Neural cell (in vitro differentiated cells): ENCODE measurements at regions not wholly inside any gene's neighbourhood (a gene's known extent, or its start where the extent isn't known, plus 50 kb on each side); places are given as distances from the start of the nearest gene placed in this dataset.
"Not testable (repeated sequence)": the region's sequence is repeated elsewhere in the genome, so short reads cannot be mapped to it uniquely, and the experiment has no call there.

Experiments used
- H2AFZ ChIP-seq: fragments of 200-600, 300-800 bp; sonication (generic), shearing (Covaris generic); 2 replicates; pipeline ENCODE4 v1.6.0; 2014; ENCODE audit warnings: low read depth, mild to moderate bottlenecking, antibody characterized with exemption, low read length, moderate library complexity
- H3F3A ChIP-seq: fragments of 200-600 bp; shearing (Covaris generic); 2 replicates; pipeline ENCODE4 v1.6.1; 2016; ENCODE audit warnings: mild to moderate bottlenecking, moderate library complexity, mixed read lengths, antibody characterized with exemption, low read length; ENCODE audit not compliant: insufficient read depth, poor library complexity, severe bottlenecking
- H3K27ac ChIP-seq: fragments of 200-600, 300-800 bp; sonication (generic), shearing (Covaris generic); 2 replicates; pipeline ENCODE4 v1.5.1; 2014; ENCODE audit warnings: mild to moderate bottlenecking, low read length, moderate library complexity
- H3K27me3 ChIP-seq: fragments of 300-800, 200-600 bp; sonication (generic), shearing (Covaris generic); 2 replicates; pipeline ENCODE4 v1.6.0; 2014; ENCODE audit warnings: mild to moderate bottlenecking, low read depth, low read length, moderate library complexity; ENCODE audit not compliant: insufficient read depth
- H3K36me3 ChIP-seq: fragments of 300-800, 200-600 bp; sonication (generic), shearing (Covaris generic); 2 replicates; pipeline ENCODE4 v1.5.1; 2014; ENCODE audit warnings: mild to moderate bottlenecking, antibody characterized with exemption, low read length, moderate library complexity; ENCODE audit not compliant: insufficient read depth
- H3K4me2 ChIP-seq: fragments of 300-800, 200-600 bp; sonication (generic), shearing (Covaris generic); 2 replicates; pipeline ENCODE4 v1.6.0; 2014; ENCODE audit warnings: mild to moderate bottlenecking, low read length
- H3K4me3 ChIP-seq: fragments of 300-800, 200-600 bp; sonication (generic), shearing (Covaris generic); 2 replicates; pipeline ENCODE4 v1.5.1; 2014; ENCODE audit warnings: mild to moderate bottlenecking, low read length, moderate library complexity
- H3K79me2 ChIP-seq: fragments of 200-600 bp; shearing (Covaris generic); replicated peaks from 2 replicates; pipeline ENCODE4 v1.6.0; 2014; ENCODE audit warnings: mild to moderate bottlenecking, low read length, moderate library complexity; ENCODE audit not compliant: insufficient read depth
- H3K9ac ChIP-seq: fragments of 300-800, 200-600 bp; sonication (generic), shearing (Covaris generic); 2 replicates; pipeline ENCODE4 v1.6.1; 2016; ENCODE audit warnings: mild to moderate bottlenecking, low read length, mixed read lengths
- H3K9me2 ChIP-seq: fragments of 200-600 bp; shearing (Covaris generic); 2 replicates; pipeline ENCODE4 v1.6.1; 2016; ENCODE audit warnings: mild to moderate bottlenecking, low read length, mixed read lengths; ENCODE audit not compliant: insufficient read depth
- H3K9me3 ChIP-seq: fragments of 200-600, 300-800 bp; sonication (generic), shearing (Covaris generic); 2 replicates; pipeline ENCODE4 v1.6.1; 2016; ENCODE audit warnings: mild to moderate bottlenecking, mixed run types, low read length, moderate library complexity, mixed read lengths
- H4K20me1 ChIP-seq: fragments of 200-600 bp; shearing (Covaris generic); 2 replicates; pipeline ENCODE4 v1.6.1; 2016; ENCODE audit warnings: mild to moderate bottlenecking, mixed run types; ENCODE audit not compliant: insufficient read depth
- CTCF ChIP-seq: fragments of 450-650 bp; IDR thresholded peaks from 2 replicates; pipeline ENCODE4 v1.5.1; 2014; ENCODE audit warnings: antibody characterized with exemption, mild to moderate bottlenecking, moderate library complexity; ENCODE audit not compliant: poor library complexity, severe bottlenecking
- EP300 ChIP-seq: fragments of 450-650 bp; conservative IDR thresholded peaks from 2 replicates; pipeline ENCODE4 v1.6.1; 2014; ENCODE audit warnings: antibody characterized with exemption, mild to moderate bottlenecking, moderate library complexity; ENCODE audit not compliant: poor library complexity, severe bottlenecking
- EZH2 ChIP-seq: fragments of 200-600, 300-800 bp; shearing (Covaris generic), sonication (generic); IDR thresholded peaks from 2 replicates; pipeline ENCODE4 v1.6.1; 2014; ENCODE audit warnings: antibody characterized with exemption, low read length, borderline replicate concordance, mild to moderate bottlenecking; ENCODE audit not compliant: insufficient read depth, poor library complexity, severe bottlenecking
- MXI1 ChIP-seq: fragments of 450-650 bp; conservative IDR thresholded peaks from 2 replicates; pipeline ENCODE4 v1.6.1; 2014; ENCODE audit warnings: antibody characterized with exemption, mild to moderate bottlenecking; ENCODE audit not compliant: poor library complexity, severe bottlenecking
- POLR2AphosphoS5 ChIP-seq: IDR thresholded peaks from 2 replicates; pipeline ENCODE4 v1.6.1; 2012
- RAD21 ChIP-seq: fragments of 450-650 bp; conservative IDR thresholded peaks from 2 replicates; pipeline ENCODE4 v1.6.1; 2014; ENCODE audit warnings: antibody characterized with exemption, mild to moderate bottlenecking, moderate library complexity
- REST ChIP-seq: IDR thresholded peaks from 2 replicates; pipeline ENCODE4 v1.6.1; 2012; ENCODE audit warnings: borderline replicate concordance
- SMC3 ChIP-seq: fragments of 450-650 bp; conservative IDR thresholded peaks from 2 replicates; pipeline ENCODE4 v1.6.1; 2014; ENCODE audit warnings: antibody characterized with exemption, mild to moderate bottlenecking, moderate library complexity; ENCODE audit not compliant: poor library complexity
- TAF1 ChIP-seq: IDR thresholded peaks from 2 replicates; pipeline ENCODE4 v1.6.1; 2012; ENCODE audit warnings: low read depth

GRCh38 chr21:8987896-8988295, 1533.5 kb upstream of the TPTE start:
- not testable (repeated sequence) for H3K9ac ChIP-seq
- peaks cover 32% of the 10 kb centered on the region for H3K9me3 ChIP-seq

GRCh38 chr21:8988696-8989095, 1532.7 kb upstream of the TPTE start:
- H3K79me2 ChIP-seq = no peaks in the 10 kb centered on the region
- no peak overlapping the region for H3K4me3 ChIP-seq
- no peaks in the 10 kb centered on the region for H3K36me3 ChIP-seq
- H4K20me1 ChIP-seq = no peaks in the 10 kb centered on the region
- no peaks in the 10 kb centered on the region for H3K27me3 ChIP-seq
- no peaks in the 10 kb centered on the region for H3F3A ChIP-seq
- H3K9me2 ChIP-seq = no peaks in the 10 kb centered on the region
- H3K4me2 ChIP-seq = no peak overlapping the region
- TF ChIP-seq POLR2AphosphoS5 = no peak
- no peak for TF ChIP-seq EP300
- no peak for TF ChIP-seq CTCF
- no peak for TF ChIP-seq SMC3
- TF ChIP-seq MXI1 = no peak
- no peak for TF ChIP-seq EZH2
- no peak for TF ChIP-seq TAF1
- no peak for TF ChIP-seq RAD21
- TF ChIP-seq REST = no peak
- no peak overlapping the region for H3K9ac ChIP-seq
- no peak overlapping the region for H3K27ac ChIP-seq
- H2AFZ ChIP-seq = no peak overlapping the region
- peaks cover 39% of the 10 kb centered on the region for H3K9me3 ChIP-seq

More at GRCh38 chr21:8987896-8988295, 1533.5 kb upstream of the TPTE start:
- not testable (repeated sequence) for H4K20me1 ChIP-seq, H3K27me3 ChIP-seq, H2AFZ ChIP-seq, H3K36me3 ChIP-seq, H3K27ac ChIP-seq, H3K4me2 ChIP-seq, H3F3A ChIP-seq, H3K79me2 ChIP-seq, H3K4me3 ChIP-seq, H3K9me2 ChIP-seq
- peak; percentile 33 for TF ChIP-seq MXI1
- TF ChIP-seq EP300 = peak; percentile 69
- peak; percentile 37 for TF ChIP-seq CTCF
